Activated CD4-positive, alpha-beta T cell treated with anti-CD3 and anti-CD28 coated beads, Interleukin-10, Interleukin-2, amounts not matched to agents 100 ng/mL and 50 ng/mL, durations not matched to agents 16 hours and 8 hours (primary cell): ENCODE measurements at regions not wholly inside any gene's neighbourhood (a gene's known extent, or its start where the extent isn't known, plus 50 kb on each side); places are given as distances from the start of the nearest gene placed in this dataset.
"Not testable (repeated sequence)": the region's sequence is repeated elsewhere in the genome, so short reads cannot be mapped to it uniquely, and the experiment has no call there.

Source experiments
- DNase-seq: peaks from one replicate; pipeline ENCODE4 v3.0.0-alpha.2; 2020

- DNase-seq = no peak
These were observed 259.6 kb upstream of the POM121L12 start for GRCh38 chr7:52775876-52776275.

GRCh38 chr7:52771177-52771576 lies 264.3 kb upstream of the POM121L12 start:
- DNase-seq = no peak

- DNase-seq = no peak
These were observed 270.8 kb upstream of the POM121L12 start for GRCh38 chr7:52764492-52765169.

- no peak for DNase-seq
These were observed 277.1 kb upstream of the POM121L12 start for GRCh38 chr7:52758356-52758755.

- no peak for DNase-seq
These were observed 281.6 kb upstream of the POM121L12 start for GRCh38 chr7:52753855-52754254.

GRCh38 chr7:52752891-52753290 lies 282.5 kb upstream of the POM121L12 start:
- DNase-seq = no peak

GRCh38 chr7:52749880-52750279 lies 285.6 kb upstream of the POM121L12 start:
- no peak for DNase-seq

- no peak for DNase-seq
These were observed 287.6 kb upstream of the POM121L12 start for GRCh38 chr7:52747817-52748216.

GRCh38 chr7:52741670-52742290 lies 293.7 kb upstream of the POM121L12 start:
- DNase-seq = no peak

GRCh38 chr7:52735656-52736055 lies 299.8 kb upstream of the POM121L12 start:
- DNase-seq = no peak

GRCh38 chr7:52728683-52729082 lies 306.8 kb upstream of the POM121L12 start:
- not testable (repeated sequence) for DNase-seq

GRCh38 chr7:52727632-52728031 lies 307.8 kb upstream of the POM121L12 start:
- no peak for DNase-seq

GRCh38 chr7:52726986-52727385 lies 308.4 kb upstream of the POM121L12 start:
- DNase-seq = no peak

GRCh38 chr7:52726493-52726892 lies 308.9 kb upstream of the POM121L12 start:
- no peak for DNase-seq

- no peak for DNase-seq
These were observed 311.8 kb upstream of the POM121L12 start for GRCh38 chr7:52723606-52724005.

- DNase-seq = no peak
These were observed 314.6 kb upstream of the POM121L12 start for GRCh38 chr7:52720856-52721255.

- no peak for DNase-seq
These were observed 315.8 kb upstream of the POM121L12 start for GRCh38 chr7:52719677-52720076.

GRCh38 chr7:52715701-52716100 lies 319.7 kb upstream of the POM121L12 start:
- no peak for DNase-seq

- no peak for DNase-seq
These were observed 322.5 kb upstream of the POM121L12 start for GRCh38 chr7:52712938-52713337.

GRCh38 chr7:52711951-52712350 lies 323.5 kb upstream of the POM121L12 start:
- DNase-seq = no peak

GRCh38 chr7:52708846-52709245 lies 326.6 kb upstream of the POM121L12 start:
- no peak for DNase-seq

GRCh38 chr7:52705768-52706167 lies 329.7 kb upstream of the POM121L12 start:
- DNase-seq = no peak

- no peak for DNase-seq
These were observed 335.1 kb upstream of the POM121L12 start for GRCh38 chr7:52700349-52700748.

- no peak for DNase-seq
These were observed 339.3 kb upstream of the POM121L12 start for GRCh38 chr7:52695973-52696595.
